Lung (tissue), 11 donors: ENCODE measurements at regions not wholly inside any gene's neighbourhood (a gene's known extent, or its start where the extent isn't known, plus 50 kb on each side); places are given as distances from the start of the nearest gene placed in this dataset.
"Not testable (repeated sequence)": the region's sequence is repeated elsewhere in the genome, so short reads cannot be mapped to it uniquely, and the experiment has no call there.

ENCODE experiments used
- ATAC-seq: fragments of 200-7000 bp; cut with Tn5 transposase; one replicate; pipeline ENCODE4 v1.9.1; 2020; ENCODE audit warnings: moderate number of reproducible peaks; ENCODE audit not compliant: insufficient read depth, low FRiP score
- DNase-seq, 3 donors: peaks; one replicate each; pipeline ENCODE4 v3.0.0-alpha.2; 2013 to 2017
- H3K27ac ChIP-seq, 2 donors: one replicate each; pipeline ENCODE4 v1.5.1; 2013; ENCODE audit warnings: mild to moderate bottlenecking in 2 of 2, moderate library complexity in 2 of 2, control low read depth in 1 of 2, inconsistent platforms in 1 of 2, low read depth in 1 of 2, low read length in 1 of 2
- H3K27me3 ChIP-seq, 3 donors: one replicate each; pipeline ENCODE4 v1.5.1; 2013; ENCODE audit warnings: low read length in 2 of 3; ENCODE audit not compliant: control insufficient read depth in 3 of 3, insufficient read depth in 3 of 3
- H3K36me3 ChIP-seq, 4 donors: one replicate each; pipeline ENCODE4 v1.5.1; 2013; ENCODE audit warnings: low read length in 4 of 4, mild to moderate bottlenecking in 1 of 4, moderate library complexity in 1 of 4; ENCODE audit not compliant: control insufficient read depth in 4 of 4, insufficient read depth in 4 of 4
- H3K4me1 ChIP-seq, 5 donors: one replicate each; pipeline ENCODE4 v1.5.1; 2013; ENCODE audit warnings: low read length in 5 of 5, mild to moderate bottlenecking in 2 of 5, moderate library complexity in 1 of 5; ENCODE audit not compliant: control insufficient read depth in 5 of 5, insufficient read depth in 5 of 5
- H3K4me3 ChIP-seq: one replicate; pipeline ENCODE4 v1.5.1; 2013; ENCODE audit warnings: mild to moderate bottlenecking, control low read depth, moderate library complexity
- H3K9ac ChIP-seq, 2 donors: one replicate each; pipeline ENCODE4 v1.5.1; 2013; ENCODE audit warnings: low read length in 2 of 2, control low read depth in 1 of 2; ENCODE audit not compliant: insufficient read depth in 1 of 2
- H3K9me3 ChIP-seq, 4 donors: one replicate each; pipeline ENCODE4 v1.5.1; 2013; ENCODE audit warnings: low read length in 3 of 4, mild to moderate bottlenecking in 1 of 4, moderate library complexity in 1 of 4; ENCODE audit not compliant: control insufficient read depth in 4 of 4, insufficient read depth in 3 of 4
- WGBS, 2 donors: extraction: QIAGEN DNeasy Blood & Tissue Kit; methylation state at CpG; one replicate each; pipeline ENCODE4 v1.1.7; 2013; 5-methylcytosine and 5-hydroxymethylcytosine counted together
- TF ChIP-seq, protein P1 (sequence below): IDR thresholded peaks from 2 replicates; pipeline ENCODE4 v1.5.1; 2012; ENCODE audit warnings: mild to moderate bottlenecking; ENCODE audit errors: control extremely low read depth, extremely low read depth
- donor health status: control.
- donor health status: control.
- donor health status: Bipolar disorder and iron deficiency.
- donor health status: healthy.
- donor health status: DM: yes; HTN: yes; CAD: no.

GRCh38 chr9:29100762-29101161, 1527.5 kb upstream of the C9orf72 start:
- ATAC-seq (no peak), DNase-seq (no peak)
- no peak overlapping the region for H3K27ac ChIP-seq
- H3K27me3 ChIP-seq = no peaks in the 10 kb centered on the region
- no peaks in the 10 kb centered on the region for H3K4me1 ChIP-seq
- 58 to 76% methylated on average over 2 of the region's 2 CpGs for WGBS, 2 donors
- no peak overlapping the region for H3K9ac ChIP-seq
- H3K36me3 ChIP-seq = no peaks in the 10 kb centered on the region
- H3K4me3 ChIP-seq = no peak overlapping the region
- TF ChIP-seq, protein P1, sequence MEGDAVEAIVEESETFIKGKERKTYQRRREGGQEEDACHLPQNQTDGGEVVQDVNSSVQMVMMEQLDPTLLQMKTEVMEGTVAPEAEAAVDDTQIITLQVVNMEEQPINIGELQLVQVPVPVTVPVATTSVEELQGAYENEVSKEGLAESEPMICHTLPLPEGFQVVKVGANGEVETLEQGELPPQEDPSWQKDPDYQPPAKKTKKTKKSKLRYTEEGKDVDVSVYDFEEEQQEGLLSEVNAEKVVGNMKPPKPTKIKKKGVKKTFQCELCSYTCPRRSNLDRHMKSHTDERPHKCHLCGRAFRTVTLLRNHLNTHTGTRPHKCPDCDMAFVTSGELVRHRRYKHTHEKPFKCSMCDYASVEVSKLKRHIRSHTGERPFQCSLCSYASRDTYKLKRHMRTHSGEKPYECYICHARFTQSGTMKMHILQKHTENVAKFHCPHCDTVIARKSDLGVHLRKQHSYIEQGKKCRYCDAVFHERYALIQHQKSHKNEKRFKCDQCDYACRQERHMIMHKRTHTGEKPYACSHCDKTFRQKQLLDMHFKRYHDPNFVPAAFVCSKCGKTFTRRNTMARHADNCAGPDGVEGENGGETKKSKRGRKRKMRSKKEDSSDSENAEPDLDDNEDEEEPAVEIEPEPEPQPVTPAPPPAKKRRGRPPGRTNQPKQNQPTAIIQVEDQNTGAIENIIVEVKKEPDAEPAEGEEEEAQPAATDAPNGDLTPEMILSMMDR = no peak
- H3K9me3 ChIP-seq = no peaks in the 10 kb centered on the region

GRCh38 chr9:29104166-29104565, 1530.9 kb upstream of the C9orf72 start:
- H3K27me3 ChIP-seq, H3K9me3 ChIP-seq, DNase-seq, H3K36me3 ChIP-seq, H3K4me3 ChIP-seq, H3K9ac ChIP-seq, ATAC-seq, H3K27ac ChIP-seq, H3K4me1 ChIP-seq: not testable (repeated sequence)
- 39 to 70% methylated on average over 1 of the region's 1 CpG for WGBS, 2 donors

DNA sequence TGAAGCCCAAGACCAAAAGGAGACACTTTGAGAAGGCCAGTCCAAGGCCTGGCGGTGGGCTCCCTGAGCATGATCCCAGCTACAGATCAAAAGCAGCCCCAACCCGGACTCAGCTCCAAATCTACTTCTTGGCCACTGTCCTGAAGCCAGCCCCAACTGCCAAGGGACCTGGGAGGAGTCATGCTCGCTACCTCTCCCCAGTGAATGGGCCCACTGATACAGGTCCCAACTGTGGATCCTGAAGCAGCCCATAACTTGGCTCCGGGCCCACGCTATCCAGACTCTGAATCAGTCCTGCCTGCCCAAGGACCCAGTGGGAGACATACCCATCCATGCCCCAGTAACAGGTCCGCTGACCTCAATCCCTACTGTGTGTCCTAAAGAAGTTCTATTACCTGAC, 1545.3 kb upstream of the C9orf72 start:
- 76 to 87% methylated on average over 6 of the region's 6 CpGs for WGBS, 2 donors
- TF ChIP-seq, protein P1 = no peak

DNA sequence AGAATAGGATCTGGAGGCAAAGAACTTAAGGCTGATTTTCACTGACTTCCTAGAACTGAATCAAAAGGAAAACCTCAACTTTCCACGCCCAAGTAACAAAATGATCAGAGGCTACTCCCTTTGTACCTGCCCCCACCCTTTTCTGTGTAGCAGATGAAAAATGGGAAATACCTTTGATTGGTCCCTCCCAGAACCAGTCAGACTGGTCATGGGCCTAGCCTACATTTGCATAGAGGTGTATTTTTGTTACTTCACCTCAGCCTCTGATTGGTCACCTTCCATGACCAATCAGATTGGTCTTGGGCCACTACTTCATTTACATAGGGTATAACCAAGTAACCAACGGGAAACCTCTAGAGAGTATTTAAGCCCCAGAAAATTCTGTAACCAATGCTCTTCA, 1553.5 kb upstream of the C9orf72 start:
- ATAC-seq (no peak), DNase-seq (no peak)
- Histone ChIP-seq H3K4me3 (no peak overlapping the region), H3K9ac (no peak overlapping the region), H3K36me3 (no peaks in the 10 kb centered on the region), H3K27ac (no peak overlapping the region), H3K9me3 (peaks cover under 1 to 7% (median 4%) of the 10 kb centered on the region in 4 donors), H3K27me3 (no peaks in the 10 kb centered on the region), H3K4me1 (no peaks in the 10 kb centered on the region)
- WGBS, 2 donors = 70 to 79% methylated on average over 2 of the region's 2 CpGs
- TF ChIP-seq, protein P1 = no peak

More for the DNA sequence above, 1545.3 kb upstream of the C9orf72 start:
- DNase-seq (no peak), ATAC-seq (no peak)
- Histone ChIP-seq H3K36me3 (no peaks in the 10 kb centered on the region), H3K4me3 (no peak overlapping the region), H3K4me1 (no peaks in the 10 kb centered on the region), H3K27ac (no peak overlapping the region), H3K9me3 (peaks cover 0 to 7% (median 0%) of the 10 kb centered on the region in 4 donors), H3K9ac (no peak overlapping the region), H3K27me3 (no peaks in the 10 kb centered on the region)
